Spleen (tissue), 11 donors: ENCODE measurements at regions not wholly inside any gene's neighbourhood (a gene's known extent, or its start where the extent isn't known, plus 50 kb on each side); places are given as distances from the start of the nearest gene placed in this dataset.

ENCODE experiments used
- DNase-seq: peaks from one replicate; pipeline ENCODE4 v3.0.0-alpha.2; 2020
- H3K27ac ChIP-seq, 8 donors: fragments of 200-600 bp; sonication (generic) in 7 of 8; 1 replicate in 4 of 8; 2 replicates in 4 of 8; pipeline versions ENCODE4 v1.5.0 to v1.8.0; 2016 to 2021; ENCODE audit warnings: inconsistent platforms in 4 of 8, mild to moderate bottlenecking in 4 of 8, moderate library complexity in 1 of 8
- H3K27me3 ChIP-seq, 7 donors: fragments of 200-600 bp; sonication (generic) in 6 of 7; replicated peaks in 1 of 7; 1 replicate in 4 of 7; 2 replicates in 3 of 7; pipeline versions ENCODE4 v1.5.0 to v1.8.0; 2016 to 2021; ENCODE audit warnings: inconsistent platforms in 3 of 7, mild to moderate bottlenecking in 1 of 7
- H3K36me3 ChIP-seq, 6 donors: fragments of 200-600 bp; sonication (generic) in 5 of 6; 1 replicate in 4 of 6; 2 replicates in 2 of 6; pipeline versions ENCODE4 v1.5.0 to v1.8.0; 2016 to 2021; ENCODE audit warnings: inconsistent platforms in 2 of 6
- H3K4me1 ChIP-seq, 6 donors: fragments of 200-600 bp; sonication (generic) in 5 of 6; 1 replicate in 3 of 6; 2 replicates in 3 of 6; pipeline versions ENCODE4 v1.5.0 to v1.8.0; 2016 to 2021; ENCODE audit warnings: inconsistent platforms in 3 of 6
- H3K4me3 ChIP-seq, 8 donors: fragments of 200-600 bp; sonication (generic) in 7 of 8; 1 replicate in 4 of 8; 2 replicates in 4 of 8; pipeline versions ENCODE4 v1.5.0 to v1.8.0; 2016 to 2021; ENCODE audit warnings: inconsistent platforms in 4 of 8, mild to moderate bottlenecking in 4 of 8, moderate library complexity in 2 of 8
- H3K9me3 ChIP-seq, 8 donors: fragments of 200-600 bp; sonication (generic) in 7 of 8; 1 replicate in 4 of 8; 2 replicates in 4 of 8; pipeline versions ENCODE4 v1.5.0 to v1.8.0; 2016 to 2021; ENCODE audit warnings: inconsistent platforms in 4 of 8
- CTCF ChIP-seq, 11 experiments: fragments of 200-600 bp in 7 of 11; fragments of 450-650 bp in 4 of 11; sonication (generic) in 4 of 11; IDR thresholded peaks in 8 of 11; conservative IDR thresholded peaks in 3 of 11; 1 replicate in 7 of 11; 2 replicates in 4 of 11; pipeline versions ENCODE4 v1.4.0 to v1.8.0; 2016 to 2021; ENCODE audit warnings: antibody characterized with exemption in 11 of 11, inconsistent platforms in 4 of 11, mild to moderate bottlenecking in 1 of 11
- POLR2A ChIP-seq, 3 donors: fragments of 450-650 bp; IDR thresholded peaks; one replicate each; pipeline ENCODE4 v1.5.1; 2017; ENCODE audit warnings: antibody characterized with exemption in 3 of 3, mild to moderate bottlenecking in 1 of 3
- POLR2AphosphoS5 ChIP-seq, 3 donors: sonication (generic); formaldehyde crosslinking; IDR thresholded peaks; one replicate each; pipeline ENCODE4 v1.5.1; 2017; ENCODE audit warnings: antibody characterized with exemption in 3 of 3
- WGBS, 5 donors: extraction: QIAGEN DNeasy Blood & Tissue Kit in 3 of 5; methylation state at CpG; one replicate each; pipeline versions ENCODE4 v1.1.5 to v1.1.7; 2013 to 2018; 5-methylcytosine and 5-hydroxymethylcytosine counted together
- intact Hi-C: fragments of 100-400 bp; cut with DNase I; formaldehyde crosslinking; loops from one replicate; pipeline ENCODE4 v1.15.0; 2023; ENCODE audit warnings: low total_unique reads
- donor health status: healthy with polysubstance abuse.
- donor health status: DM: no; HTN: no; CAD: no; lungs with moderate emphysema.
- donor health status: DM: no; HTN: no; CAD: no.
- donor health status: Bipolar disorder and iron deficiency.
- donor health status: healthy.
- donor health status: DM: no; HTN: no; CAD: no.
- donor health status: DM: yes; HTN: yes; CAD: no.

GRCh38 chr12:92457458-92458180 is 245.2 kb upstream of the PLEKHG7 start:
- H3K27ac ChIP-seq: peak overlapping the region in 3 of 8 donors; percentile 1 to 33 (median 16)
- peaks cover 9 to 46% (median 22%) of the 10 kb centered on the region in 6 donors for H3K4me1 ChIP-seq
- no peak overlapping the region for H3K4me3 ChIP-seq
- no peaks in the 10 kb centered on the region for H3K36me3 ChIP-seq
- DNase-seq: no peak
- H3K27me3 ChIP-seq: no peaks in the 10 kb centered on the region
- no peak for TF ChIP-seq POLR2A (IDR thresholded peaks at IDR 0.05)
- TF ChIP-seq CTCF (IDR thresholded peaks at IDR 0.05 in 8 of 11, conservative IDR thresholded peaks at IDR 0.05 in 3 of 11): no peak
- no peak for TF ChIP-seq POLR2AphosphoS5 (IDR thresholded peaks at IDR 0.05)
- intact Hi-C loops: no loop called here
- no peaks in the 10 kb centered on the region for H3K9me3 ChIP-seq
- 52 to 79% (median 71%) methylated on average over 4 of the region's 4 CpGs for WGBS, 5 donors

- TF ChIP-seq POLR2A (IDR thresholded peaks at IDR 0.05) (no peak), CTCF (IDR thresholded peaks at IDR 0.05 in 8 of 11, conservative IDR thresholded peaks at IDR 0.05 in 3 of 11) (no peak), POLR2AphosphoS5 (IDR thresholded peaks at IDR 0.05) (no peak)
- Histone ChIP-seq H3K9me3 (peaks cover 0 to 12% (median 0%) of the 10 kb centered on the region in 8 donors), H3K27me3 (no peaks in the 10 kb centered on the region), H3K4me1 (peaks cover 0 to 9% (median 0%) of the 10 kb centered on the region in 6 donors), H3K36me3 (no peaks in the 10 kb centered on the region), H3K27ac (no peak overlapping the region), H3K4me3 (no peak overlapping the region)
- intact Hi-C loops: no loop called here
- no peak for DNase-seq
Measured at GRCh38 chr12:92452763-92453162, 250.0 kb upstream of the PLEKHG7 start.

GRCh38 chr12:92446083-92446460 is 256.7 kb upstream of the PLEKHG7 start:
- H3K27ac ChIP-seq: peak overlapping the region; percentile 78 to 95 (median 87)
- no peak for TF ChIP-seq POLR2AphosphoS5 (IDR thresholded peaks at IDR 0.05)
- TF ChIP-seq CTCF (IDR thresholded peaks at IDR 0.05 in 8 of 11, conservative IDR thresholded peaks at IDR 0.05 in 3 of 11): no peak
- TF ChIP-seq POLR2A (IDR thresholded peaks at IDR 0.05): no peak
- no peaks in the 10 kb centered on the region for H3K36me3 ChIP-seq
- peaks cover 0 to 5% (median 0%) of the 10 kb centered on the region in 8 donors for H3K9me3 ChIP-seq
- no peaks in the 10 kb centered on the region for H3K27me3 ChIP-seq
- H3K4me3 ChIP-seq: no peak overlapping the region
- no peak for DNase-seq
- intact Hi-C loops: loop anchor here (10.0 kb wide), 1 partner anchor 119 kb away; no protein-coding TSS in a partner anchor
- 92 to 97% (median 95%) methylated on average over 1 of the region's 1 CpG for WGBS, 5 donors
- H3K4me1 ChIP-seq: peaks cover 26 to 68% (median 50%) of the 10 kb centered on the region in 6 donors

GRCh38 chr12:92445253-92446082 is 257.3 kb upstream of the PLEKHG7 start:
- H3K27ac ChIP-seq: peak overlapping the region; percentile 78 to 95 (median 87)
- H3K9me3 ChIP-seq: no peaks in the 10 kb centered on the region
- H3K4me1 ChIP-seq: peaks cover 26 to 69% (median 50%) of the 10 kb centered on the region in 6 donors
- intact Hi-C loops: loop anchor here (10.0 kb wide), 1 partner anchor 119 kb away; no protein-coding TSS in a partner anchor
- peak; percentile 84 for DNase-seq
- no peaks in the 10 kb centered on the region for H3K36me3 ChIP-seq
- H3K27me3 ChIP-seq: no peaks in the 10 kb centered on the region
- no peak overlapping the region for H3K4me3 ChIP-seq
- 33 to 40% (median 37%) methylated on average over 10 of the region's 10 CpGs for WGBS, 5 donors
- no peak for TF ChIP-seq CTCF (IDR thresholded peaks at IDR 0.05 in 8 of 11, conservative IDR thresholded peaks at IDR 0.05 in 3 of 11)
- TF ChIP-seq POLR2AphosphoS5 (IDR thresholded peaks at IDR 0.05): peak in 2 of 3 donors; percentile 52 to 86
